ENCODE measurements at regions not wholly inside any gene's neighbourhood (a gene's known extent, or its start where the extent isn't known, plus 50 kb on each side); places are given as distances from the start of the nearest gene placed in this dataset.

GRCh38 chr14:89724628-89724960, 229.9 kb downstream of the EFCAB11 start:
- WGBS, 2 donors: 25 to 37% methylated on average over 8 of the region's 8 CpGs
- intact Hi-C loops (cut with DNase I; ENCODE audit: low total_unique reads): no loop called here
- DNase-seq (ENCODE audit: low spot score in 2 of 2): no peak
- no peak overlapping the region for H3K4me3 ChIP-seq (ENCODE audit: low read depth, poor library complexity, severe bottlenecking)
- TF ChIP-seq CTCF (IDR thresholded peaks at IDR 0.05) (no peak), POLR2A (IDR thresholded peaks at IDR 0.05) (no peak)

- no peak overlapping the region for H3K4me3 ChIP-seq (ENCODE audit: low read depth, poor library complexity, severe bottlenecking)
- WGBS, 2 donors: 30 to 33% methylated on average over 7 of the region's 7 CpGs
- DNase-seq (ENCODE audit: low spot score in 2 of 2): no peak
- TF ChIP-seq POLR2A (IDR thresholded peaks at IDR 0.05): no peak
- TF ChIP-seq CTCF (IDR thresholded peaks at IDR 0.05): no peak
- intact Hi-C loops (cut with DNase I; ENCODE audit: low total_unique reads): no loop called here
Measured at GRCh38 chr14:89723930-89724627, 230.5 kb downstream of the EFCAB11 start.

- DNase-seq (ENCODE audit: low spot score in 2 of 2): no peak
- no peak for TF ChIP-seq POLR2A (IDR thresholded peaks at IDR 0.05)
- no peak for TF ChIP-seq CTCF (IDR thresholded peaks at IDR 0.05)
- intact Hi-C loops (cut with DNase I; ENCODE audit: low total_unique reads): no loop called here
Measured at GRCh38 chr14:89721956-89722355, 232.6 kb downstream of the EFCAB11 start.

GRCh38 chr14:89720741-89721729, 233.5 kb downstream of the EFCAB11 start:
- no peak overlapping the region for H3K4me3 ChIP-seq (ENCODE audit: low read depth, poor library complexity, severe bottlenecking)
- no peak for TF ChIP-seq POLR2A (IDR thresholded peaks at IDR 0.05)
- TF ChIP-seq CTCF (IDR thresholded peaks at IDR 0.05): no peak
- intact Hi-C loops (cut with DNase I; ENCODE audit: low total_unique reads): no loop called here
- 66 to 70% methylated on average over 11 of the region's 11 CpGs for WGBS, 2 donors
- peak in 1 of 2 donors; percentile 44 for DNase-seq (ENCODE audit: low spot score in 2 of 2)

More at GRCh38 chr14:89721956-89722355, 232.6 kb downstream of the EFCAB11 start:
- 28 to 39% methylated on average over 6 of the region's 6 CpGs for WGBS, 2 donors
- no peak overlapping the region for H3K4me3 ChIP-seq (ENCODE audit: low read depth, poor library complexity, severe bottlenecking)

GRCh38 chr14:89720076-89720687, 234.3 kb downstream of the EFCAB11 start:
- intact Hi-C loops (cut with DNase I; ENCODE audit: low total_unique reads): no loop called here
- TF ChIP-seq CTCF (IDR thresholded peaks at IDR 0.05) (no peak), POLR2A (IDR thresholded peaks at IDR 0.05) (no peak)
- DNase-seq (ENCODE audit: low spot score in 2 of 2): no peak
- 71 to 74% methylated on average over 7 of the region's 7 CpGs for WGBS, 2 donors
- no peak overlapping the region for H3K4me3 ChIP-seq (ENCODE audit: low read depth, poor library complexity, severe bottlenecking)
